Liver (tissue), 3 donors: ENCODE measurements at regions not wholly inside any gene's neighbourhood (a gene's known extent, or its start where the extent isn't known, plus 50 kb on each side); places are given as distances from the start of the nearest gene placed in this dataset.

Experiments used
- EGR1 ChIP-seq, 2 donors: IDR thresholded peaks; 2 replicates each; pipeline ENCODE4 v1.6.1; 2016 to 2018; ENCODE audit warnings: antibody characterized with exemption in 2 of 2, low read depth in 2 of 2
- GABPA ChIP-seq, 2 donors: IDR thresholded peaks in 1 of 2; conservative IDR thresholded peaks in 1 of 2; 2 replicates each; pipeline ENCODE4 v1.6.1; 2016; ENCODE audit warnings: antibody characterized with exemption in 2 of 2, mild to moderate bottlenecking in 1 of 2, moderate library complexity in 1 of 2
- HNF4G ChIP-seq: IDR thresholded peaks from 2 replicates; pipeline ENCODE4 v1.6.1; 2016; ENCODE audit warnings: antibody characterized with exemption
- JUND ChIP-seq, 2 donors: IDR thresholded peaks; 2 replicates each; pipeline ENCODE4 v1.6.1; 2016; ENCODE audit warnings: antibody characterized with exemption in 2 of 2
- RAD21 ChIP-seq, 2 donors: IDR thresholded peaks; 2 replicates each; pipeline ENCODE4 v1.6.1; 2016; ENCODE audit warnings: antibody characterized with exemption in 2 of 2, mild to moderate bottlenecking in 2 of 2
- REST ChIP-seq: IDR thresholded peaks from 2 replicates; pipeline ENCODE4 v1.6.1; 2016; ENCODE audit warnings: antibody characterized with exemption, mild to moderate bottlenecking
- RXRA ChIP-seq, 2 donors: IDR thresholded peaks; 2 replicates each; pipeline ENCODE4 v1.6.1; 2017 to 2018; ENCODE audit warnings: antibody characterized with exemption in 2 of 2, mild to moderate bottlenecking in 1 of 2
- TAF1 ChIP-seq: conservative IDR thresholded peaks from 2 replicates; pipeline ENCODE4 v1.6.1; 2016; ENCODE audit warnings: antibody characterized with exemption, mild to moderate bottlenecking
- YY1 ChIP-seq: IDR thresholded peaks from 2 replicates; pipeline ENCODE4 v1.6.1; 2016; ENCODE audit warnings: antibody characterized with exemption, mild to moderate bottlenecking
- TF ChIP-seq, protein P1 (sequence below): fragments of 150-350 bp; IDR thresholded peaks from 2 replicates; pipeline ENCODE4 v1.5.1; 2017; ENCODE audit warnings: improper control_type of control experiment, low read depth, low read length; ENCODE audit not compliant: missing input control
- TF ChIP-seq, protein P2 (sequence below): IDR thresholded peaks from 2 replicates; pipeline ENCODE4 v1.6.1; 2016; ENCODE audit warnings: antibody characterized with exemption
- donor health status: healthy.
- donor health status: healthy.

DNA sequence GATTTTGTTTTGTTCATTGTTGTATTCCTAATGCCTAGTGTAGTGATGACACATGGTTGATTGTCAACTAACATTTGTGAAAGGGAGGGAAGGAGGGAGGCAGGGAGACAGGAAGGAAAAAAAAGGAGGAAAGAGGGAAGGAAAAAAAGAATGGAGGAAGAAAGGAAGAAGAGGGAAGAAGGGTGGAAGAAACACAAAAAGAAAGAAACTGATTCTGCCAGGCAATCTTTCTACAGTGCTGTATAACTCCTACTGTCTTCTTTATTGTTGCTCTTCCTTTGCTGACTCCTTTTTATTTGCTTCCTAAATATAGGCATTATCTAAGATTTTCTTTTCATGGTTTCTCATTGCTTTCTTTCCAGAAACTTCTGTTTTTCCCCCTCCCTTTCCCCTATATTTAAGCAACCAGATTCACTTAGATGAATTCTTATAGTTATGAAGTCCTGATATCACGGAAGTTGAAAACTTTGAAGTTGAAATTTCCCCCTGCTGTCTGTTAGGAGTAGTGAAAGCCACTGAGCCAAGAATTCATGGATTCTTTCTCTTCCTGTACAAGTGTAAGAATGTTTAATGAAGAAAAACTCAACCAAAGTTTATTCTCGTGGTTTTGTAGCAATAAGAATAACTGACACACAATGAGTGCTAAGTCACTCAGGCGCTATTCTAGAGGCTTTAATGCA lies 305.1 kb upstream of the FSHR start:
- TF ChIP-seq, protein P1, sequence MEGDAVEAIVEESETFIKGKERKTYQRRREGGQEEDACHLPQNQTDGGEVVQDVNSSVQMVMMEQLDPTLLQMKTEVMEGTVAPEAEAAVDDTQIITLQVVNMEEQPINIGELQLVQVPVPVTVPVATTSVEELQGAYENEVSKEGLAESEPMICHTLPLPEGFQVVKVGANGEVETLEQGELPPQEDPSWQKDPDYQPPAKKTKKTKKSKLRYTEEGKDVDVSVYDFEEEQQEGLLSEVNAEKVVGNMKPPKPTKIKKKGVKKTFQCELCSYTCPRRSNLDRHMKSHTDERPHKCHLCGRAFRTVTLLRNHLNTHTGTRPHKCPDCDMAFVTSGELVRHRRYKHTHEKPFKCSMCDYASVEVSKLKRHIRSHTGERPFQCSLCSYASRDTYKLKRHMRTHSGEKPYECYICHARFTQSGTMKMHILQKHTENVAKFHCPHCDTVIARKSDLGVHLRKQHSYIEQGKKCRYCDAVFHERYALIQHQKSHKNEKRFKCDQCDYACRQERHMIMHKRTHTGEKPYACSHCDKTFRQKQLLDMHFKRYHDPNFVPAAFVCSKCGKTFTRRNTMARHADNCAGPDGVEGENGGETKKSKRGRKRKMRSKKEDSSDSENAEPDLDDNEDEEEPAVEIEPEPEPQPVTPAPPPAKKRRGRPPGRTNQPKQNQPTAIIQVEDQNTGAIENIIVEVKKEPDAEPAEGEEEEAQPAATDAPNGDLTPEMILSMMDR, result no peak
- no peak for TF ChIP-seq RAD21 (IDR thresholded peaks at IDR 0.05)
- no peak for TF ChIP-seq TAF1
- TF ChIP-seq, protein P2, sequence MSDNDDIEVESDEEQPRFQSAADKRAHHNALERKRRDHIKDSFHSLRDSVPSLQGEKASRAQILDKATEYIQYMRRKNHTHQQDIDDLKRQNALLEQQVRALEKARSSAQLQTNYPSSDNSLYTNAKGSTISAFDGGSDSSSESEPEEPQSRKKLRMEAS, result no peak
- no peak for TF ChIP-seq RXRA (IDR thresholded peaks at IDR 0.05)
- no peak for TF ChIP-seq REST
- TF ChIP-seq JUND (IDR thresholded peaks at IDR 0.05), result no peak
- TF ChIP-seq YY1, result no peak
- no peak for TF ChIP-seq GABPA (IDR thresholded peaks at IDR 0.05 in 1 of 2, conservative IDR thresholded peaks at IDR 0.05 in 1 of 2)
- TF ChIP-seq HNF4G, result no peak
- TF ChIP-seq EGR1 (IDR thresholded peaks at IDR 0.05; ENCODE audit: low read depth in 2 of 2), result no peak
